IPS-20b (cell line): ENCODE measurements at regions not wholly inside any gene's neighbourhood (a gene's known extent, or its start where the extent isn't known, plus 50 kb on each side); places are given as distances from the start of the nearest gene placed in this dataset.

Experiments
- H3K27ac ChIP-seq: one replicate; pipeline ENCODE4 v1.5.1; 2013; ENCODE audit warnings: low read length
- H3K27me3 ChIP-seq: 2 replicates; pipeline ENCODE4 v1.6.1; 2013; ENCODE audit warnings: mild to moderate bottlenecking, low read length, inconsistent platforms; ENCODE audit not compliant: insufficient read depth
- H3K36me3 ChIP-seq: 2 replicates; pipeline ENCODE4 v1.6.1; 2013; ENCODE audit warnings: low read depth, mild to moderate bottlenecking, inconsistent platforms, low read length, moderate library complexity; ENCODE audit not compliant: insufficient read depth
- H3K4me1 ChIP-seq: 2 replicates; pipeline ENCODE4 v1.6.1; 2013; ENCODE audit warnings: mild to moderate bottlenecking, control low read depth, inconsistent platforms, low read length, moderate library complexity; ENCODE audit not compliant: insufficient read depth
- H3K4me3 ChIP-seq: 2 replicates; pipeline ENCODE4 v1.5.1; 2013; ENCODE audit warnings: mild to moderate bottlenecking, low read length, inconsistent platforms
- H3K9ac ChIP-seq: 2 replicates; pipeline ENCODE4 v1.6.1; 2013; ENCODE audit warnings: low read depth, mild to moderate bottlenecking, inconsistent platforms, low read length, moderate library complexity
- H3K9me3 ChIP-seq: 2 replicates; pipeline ENCODE4 v1.6.1; 2013; ENCODE audit warnings: mild to moderate bottlenecking, low read depth, low read length, inconsistent platforms; ENCODE audit not compliant: insufficient read depth

DNA sequence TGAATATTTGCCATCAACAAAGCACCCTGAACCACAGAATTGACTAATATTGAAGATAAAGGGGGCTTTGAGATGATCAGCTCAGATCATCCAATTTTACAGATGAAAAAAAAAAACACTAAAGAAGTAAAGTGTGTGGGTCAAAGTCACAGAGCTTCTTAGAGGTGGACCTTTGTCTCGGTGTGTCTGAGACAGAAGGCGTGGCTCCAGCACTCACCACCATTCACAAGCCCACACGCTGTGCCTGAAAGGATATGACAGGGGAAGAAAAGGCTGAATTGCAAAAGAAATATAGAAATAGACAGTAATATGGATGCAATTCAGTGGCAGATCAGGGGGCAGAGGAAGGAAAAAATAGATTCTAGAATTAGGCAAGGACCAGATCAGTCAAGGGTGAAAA is 114.9 kb upstream of the PLXNA4 start:
- Histone ChIP-seq H3K4me1 (peaks cover 7% of the 10 kb centered on the region; the same call in 1 of the 2 replicates), H3K9ac (no peak overlapping the region), H3K36me3 (no peaks in the 10 kb centered on the region), H3K27ac (no peak overlapping the region), H3K27me3 (no peaks in the 10 kb centered on the region), H3K4me3 (no peak overlapping the region), H3K9me3 (peaks cover 2% of the 10 kb centered on the region; the same call in 1 of the 2 replicates)

DNA sequence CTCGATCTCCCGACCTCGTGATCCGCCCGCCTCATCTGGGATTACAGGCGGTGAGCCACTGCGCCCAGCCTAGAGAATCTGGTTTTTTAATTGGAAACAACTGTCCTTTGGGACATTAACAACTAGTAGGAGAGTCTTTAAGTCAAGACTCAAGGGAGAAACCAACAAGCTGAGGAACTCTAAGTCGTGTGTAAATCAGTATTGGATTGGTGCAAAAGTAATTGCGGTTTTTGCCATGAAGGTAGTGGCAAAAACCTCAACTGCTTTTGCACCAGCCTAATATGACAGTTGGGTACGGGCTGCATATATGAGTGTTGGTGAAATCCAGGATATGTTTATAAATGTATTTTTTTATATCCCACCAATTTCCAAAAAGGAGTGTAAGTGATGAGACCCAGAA is 113.9 kb upstream of the PLXNA4 start:
- Histone ChIP-seq H3K27me3 (no peaks in the 10 kb centered on the region), H3K4me1 (peaks cover 7% of the 10 kb centered on the region; the same call in 1 of the 2 replicates), H3K4me3 (no peak overlapping the region), H3K9ac (no peak overlapping the region), H3K27ac (no peak overlapping the region), H3K36me3 (no peaks in the 10 kb centered on the region), H3K9me3 (peaks cover 7% of the 10 kb centered on the region; the same call in 1 of the 2 replicates)

GRCh38 chr7:132687981-132688383 is 111.7 kb upstream of the PLXNA4 start:
- Histone ChIP-seq H3K27me3 (no peaks in the 10 kb centered on the region), H3K36me3 (no peaks in the 10 kb centered on the region), H3K4me1 (peaks cover 7% of the 10 kb centered on the region; the same call in 1 of the 2 replicates), H3K27ac (peak overlapping the region; percentile 62), H3K9ac (peak overlapping the region; percentile 4; the same call in 1 of the 2 replicates), H3K9me3 (peaks cover 7% of the 10 kb centered on the region; the same call in 1 of the 2 replicates), H3K4me3 (peak overlapping the region; percentile 30; the same call in 1 of the 2 replicates)

- no peak overlapping the region for H3K27ac ChIP-seq
- peak overlapping the region; percentile 30; the same call in 1 of the 2 replicates for H3K4me3 ChIP-seq
- H3K36me3 ChIP-seq, result no peaks in the 10 kb centered on the region
- peaks cover 7% of the 10 kb centered on the region; the same call in 1 of the 2 replicates for H3K9me3 ChIP-seq
- H3K9ac ChIP-seq, result peak overlapping the region; percentile 4; the same call in 1 of the 2 replicates
- H3K27me3 ChIP-seq, result no peaks in the 10 kb centered on the region
- peaks cover 7% of the 10 kb centered on the region; the same call in 1 of the 2 replicates for H3K4me1 ChIP-seq
These were observed 110.7 kb upstream of the PLXNA4 start for GRCh38 chr7:132687016-132687415.

- no peaks in the 10 kb centered on the region for H3K27me3 ChIP-seq
- H3K27ac ChIP-seq, result no peak overlapping the region
- no peak overlapping the region for H3K9ac ChIP-seq
- H3K9me3 ChIP-seq, result peaks cover 7% of the 10 kb centered on the region; the same call in 1 of the 2 replicates
- peaks cover 7% of the 10 kb centered on the region; the same call in 1 of the 2 replicates for H3K4me1 ChIP-seq
- no peak overlapping the region for H3K4me3 ChIP-seq
- H3K36me3 ChIP-seq, result no peaks in the 10 kb centered on the region
These were observed 109.0 kb upstream of the PLXNA4 start for GRCh38 chr7:132685277-132685676.

GRCh38 chr7:132683896-132684690 is 107.8 kb upstream of the PLXNA4 start:
- H3K27ac ChIP-seq, result no peak overlapping the region
- no peak overlapping the region for H3K4me3 ChIP-seq
- no peak overlapping the region for H3K9ac ChIP-seq
- H3K9me3 ChIP-seq, result peaks cover 7% of the 10 kb centered on the region; the same call in 1 of the 2 replicates
- no peaks in the 10 kb centered on the region for H3K36me3 ChIP-seq
- H3K4me1 ChIP-seq, result peaks cover 7% of the 10 kb centered on the region; the same call in 1 of the 2 replicates
- H3K27me3 ChIP-seq, result no peaks in the 10 kb centered on the region

DNA sequence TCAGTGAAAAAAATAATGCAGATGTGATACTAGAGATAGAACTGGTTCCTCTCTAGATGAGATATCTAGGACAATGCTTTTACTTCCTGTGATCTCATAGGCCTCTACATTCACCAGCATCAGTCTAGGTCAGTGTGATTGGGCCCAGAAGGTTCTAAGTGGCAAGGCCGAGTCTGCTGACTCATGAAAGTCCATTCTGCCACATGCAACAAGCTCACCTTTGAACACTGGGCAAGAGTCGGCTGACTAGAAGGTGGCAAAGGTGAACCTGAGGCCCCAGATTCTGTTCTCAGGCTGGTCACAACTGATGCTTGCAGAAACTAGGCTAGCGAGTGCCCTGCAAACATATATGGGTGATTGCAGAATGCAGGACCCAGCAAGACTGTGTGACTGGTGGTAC is 105.7 kb upstream of the PLXNA4 start:
- H3K27me3 ChIP-seq, result no peaks in the 10 kb centered on the region
- H3K36me3 ChIP-seq, result no peaks in the 10 kb centered on the region
- H3K9ac ChIP-seq, result no peak overlapping the region
- no peak overlapping the region for H3K4me3 ChIP-seq
- no peak overlapping the region for H3K27ac ChIP-seq
- H3K9me3 ChIP-seq, result peaks cover 7% of the 10 kb centered on the region; the same call in 1 of the 2 replicates
- H3K4me1 ChIP-seq, result no peaks in the 10 kb centered on the region; the same call in 1 of the 2 replicates

DNA sequence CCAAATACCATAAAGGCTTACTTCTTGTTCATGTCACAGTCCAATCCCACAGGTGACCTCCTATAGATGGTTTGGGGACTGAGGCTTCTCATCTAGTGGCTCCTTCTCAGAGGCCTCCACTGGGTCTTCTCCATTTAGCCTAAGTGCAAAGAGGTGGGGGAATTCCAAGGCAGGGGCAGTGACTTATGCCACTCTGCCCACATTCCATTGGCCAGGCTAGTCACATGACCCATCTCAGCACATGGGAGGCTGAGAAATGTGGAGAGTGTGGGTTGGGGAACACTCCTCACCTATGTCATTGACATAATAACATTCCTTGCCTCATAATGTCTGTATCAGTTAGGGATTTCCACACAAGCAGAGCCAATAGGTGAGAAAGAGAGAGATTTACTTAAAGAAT is 104.3 kb upstream of the PLXNA4 start:
- no peaks in the 10 kb centered on the region for H3K27me3 ChIP-seq

DNA sequence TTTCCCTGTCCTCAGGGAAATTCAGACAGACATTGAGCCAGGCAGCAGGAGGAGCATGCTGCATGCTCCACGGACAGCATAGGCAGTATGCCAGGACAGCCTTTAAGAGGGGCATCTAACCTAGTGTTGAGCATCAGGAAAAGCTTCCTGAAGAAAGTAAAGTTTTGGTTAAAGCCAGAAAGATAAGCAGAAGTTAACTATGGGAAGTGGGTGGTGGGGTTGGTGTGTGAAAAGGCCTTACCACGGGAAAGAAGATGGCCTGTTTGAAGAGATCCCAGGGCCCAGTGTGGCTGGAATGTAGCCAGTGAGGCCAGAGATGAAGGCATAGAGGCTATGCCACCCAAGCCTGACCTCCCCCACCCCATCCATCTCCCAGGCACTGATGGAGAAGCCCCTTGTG is 102.4 kb upstream of the PLXNA4 start:
- no peak overlapping the region for H3K9ac ChIP-seq

More for the DNA sequence above, 104.3 kb upstream of the PLXNA4 start:
- no peaks in the 10 kb centered on the region for H3K4me1 ChIP-seq
- no peak overlapping the region for H3K4me3 ChIP-seq
- no peaks in the 10 kb centered on the region for H3K9me3 ChIP-seq
- H3K27ac ChIP-seq, result no peak overlapping the region
- no peaks in the 10 kb centered on the region for H3K36me3 ChIP-seq
- H3K9ac ChIP-seq, result no peak overlapping the region

GRCh38 chr7:132677918-132678317 is 101.6 kb upstream of the PLXNA4 start:
- H3K36me3 ChIP-seq, result no peaks in the 10 kb centered on the region
- no peaks in the 10 kb centered on the region for H3K27me3 ChIP-seq
- no peak overlapping the region for H3K9ac ChIP-seq
- H3K27ac ChIP-seq, result no peak overlapping the region
- no peaks in the 10 kb centered on the region for H3K9me3 ChIP-seq
- H3K4me1 ChIP-seq, result no peaks in the 10 kb centered on the region
- no peak overlapping the region for H3K4me3 ChIP-seq

More for the DNA sequence above, 102.4 kb upstream of the PLXNA4 start:
- H3K27ac ChIP-seq, result no peak overlapping the region
- H3K27me3 ChIP-seq, result no peaks in the 10 kb centered on the region
- no peaks in the 10 kb centered on the region for H3K36me3 ChIP-seq
- H3K4me1 ChIP-seq, result no peaks in the 10 kb centered on the region
- H3K4me3 ChIP-seq, result no peak overlapping the region
- no peaks in the 10 kb centered on the region for H3K9me3 ChIP-seq

DNA sequence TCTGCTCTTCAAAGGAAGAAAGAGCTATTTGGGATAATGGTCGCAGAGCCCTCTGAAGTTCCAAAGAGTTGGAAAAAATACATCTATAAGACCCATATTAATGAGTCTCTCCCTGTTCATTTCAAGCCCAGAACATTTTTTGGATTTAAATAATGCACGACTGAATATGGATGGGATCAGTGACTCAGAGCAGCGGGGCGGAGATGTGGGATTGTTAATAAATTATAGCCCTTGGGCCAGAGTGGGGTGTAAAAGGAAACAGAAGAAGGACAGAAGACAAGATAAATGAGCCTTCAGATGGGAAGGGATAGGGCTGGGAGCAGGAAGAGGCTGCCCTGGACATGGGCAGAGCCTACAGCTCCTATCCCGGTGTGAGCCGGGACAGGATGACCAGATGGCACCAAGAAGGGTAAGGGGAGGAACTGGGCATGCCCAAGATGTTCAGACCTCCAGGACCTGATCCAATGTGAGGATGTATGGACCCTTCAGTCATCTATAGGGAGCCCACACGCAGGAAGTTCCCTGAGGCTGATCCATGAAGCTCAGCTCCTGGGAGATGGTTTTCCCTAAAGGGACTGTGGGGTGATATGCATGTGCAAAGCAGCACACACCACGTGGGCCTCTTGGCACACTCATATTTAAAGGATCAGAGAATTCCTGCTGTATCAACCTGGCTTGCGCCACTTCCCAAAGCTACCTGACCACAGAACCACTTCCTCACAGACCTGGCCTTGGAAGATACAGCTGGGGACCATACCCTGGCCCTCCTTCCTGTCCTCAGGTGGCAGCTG is 96.1 kb upstream of the PLXNA4 start:
- no peak overlapping the region for H3K4me3 ChIP-seq
- no peaks in the 10 kb centered on the region for H3K27me3 ChIP-seq
- H3K4me1 ChIP-seq, result no peaks in the 10 kb centered on the region
- H3K36me3 ChIP-seq, result no peaks in the 10 kb centered on the region
- H3K27ac ChIP-seq, result no peak overlapping the region
- H3K9ac ChIP-seq, result no peak overlapping the region
- no peaks in the 10 kb centered on the region for H3K9me3 ChIP-seq
